ENCODE measurements at regions not wholly inside any gene's neighbourhood (a gene's known extent, or its start where the extent isn't known, plus 50 kb on each side); places are given as distances from the start of the nearest gene placed in this dataset.
A peak's percentile ranks its signal among the peaks of the same experiment; 100 is the strongest.
"Not testable (repeated sequence)": the region's sequence is repeated elsewhere in the genome, so short reads cannot be mapped to it uniquely, and the experiment has no call there.

DNA sequence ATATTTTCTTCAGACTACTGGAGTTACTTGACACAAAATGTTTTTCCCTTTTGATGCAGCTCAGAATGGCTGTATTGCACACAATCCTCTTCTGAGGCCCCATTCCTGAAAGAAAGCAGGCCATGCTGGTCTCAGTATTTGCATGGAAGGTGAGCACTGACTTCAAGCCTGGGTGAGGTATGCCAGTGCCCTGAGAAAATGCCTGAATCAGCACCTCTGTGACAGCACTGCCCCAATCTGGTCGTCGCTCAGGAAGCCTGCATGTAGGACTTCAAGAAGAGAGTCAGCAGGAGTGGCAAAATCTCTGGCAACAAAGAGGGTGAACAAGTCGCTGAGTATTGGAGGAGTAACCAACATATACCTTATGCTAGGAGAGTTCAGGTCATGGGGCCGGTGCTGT lies 425.2 kb upstream of the PIK3R1 start:
- Histone ChIP-seq H3K4me3 (ENCODE audit: low read depth, low read length) (no peak overlapping the region), H3K9me3 (ENCODE audit: control insufficient read depth, insufficient read depth, low read depth, low read length) (no peaks in the 10 kb centered on the region), H3K36me3 (ENCODE audit: control insufficient read depth in 2 of 2, insufficient read depth in 1 of 2, low read length in 2 of 2) (no peaks in the 10 kb centered on the region), H3K4me1 (ENCODE audit: control insufficient read depth, insufficient read depth, low read length) (no peaks in the 10 kb centered on the region), H3K27ac (ENCODE audit: extremely low read depth, low read depth, low read length) (no peak overlapping the region)
- TF ChIP-seq ZNF791 (tag by site-specific recombination; IDR thresholded peaks at IDR 0.05) (no peak), ZNF423 (tag by site-specific recombination; IDR thresholded peaks at IDR 0.05) (no peak), ZNF112 (tag by site-specific recombination; IDR thresholded peaks at IDR 0.05) (no peak), ZNF544 (tag by site-specific recombination; IDR thresholded peaks at IDR 0.05) (no peak), ZEB2 (tag by site-specific recombination; IDR thresholded peaks at IDR 0.05) (no peak), ZNF830 (tag by site-specific recombination; IDR thresholded peaks at IDR 0.05; ENCODE audit: low read depth) (no peak), ZNF146 (tag by site-specific recombination; IDR thresholded peaks at IDR 0.05) (no peak), ZBTB17 (tag by site-specific recombination; IDR thresholded peaks at IDR 0.05) (no peak), ZNF211 (tag by site-specific recombination; IDR thresholded peaks at IDR 0.05; ENCODE audit: low read depth) (no peak), ZNF121 (tag by site-specific recombination; IDR thresholded peaks at IDR 0.05) (no peak), ZNF837 (tag by site-specific recombination; IDR thresholded peaks at IDR 0.05) (no peak), ZBTB7A (tag by site-specific recombination; IDR thresholded peaks at IDR 0.05; ENCODE audit: low read depth) (no peak), ZNF585B (tag by site-specific recombination; IDR thresholded peaks at IDR 0.05) (no peak), GLI4 (tag by site-specific recombination; IDR thresholded peaks at IDR 0.05) (no peak), ZNF354C (tag by site-specific recombination; IDR thresholded peaks at IDR 0.05; ENCODE audit: borderline replicate concordance, low read depth) (no peak), KLF8 (tag by site-specific recombination; IDR thresholded peaks at IDR 0.05) (no peak)
- TF ChIP-seq, protein P1, sequence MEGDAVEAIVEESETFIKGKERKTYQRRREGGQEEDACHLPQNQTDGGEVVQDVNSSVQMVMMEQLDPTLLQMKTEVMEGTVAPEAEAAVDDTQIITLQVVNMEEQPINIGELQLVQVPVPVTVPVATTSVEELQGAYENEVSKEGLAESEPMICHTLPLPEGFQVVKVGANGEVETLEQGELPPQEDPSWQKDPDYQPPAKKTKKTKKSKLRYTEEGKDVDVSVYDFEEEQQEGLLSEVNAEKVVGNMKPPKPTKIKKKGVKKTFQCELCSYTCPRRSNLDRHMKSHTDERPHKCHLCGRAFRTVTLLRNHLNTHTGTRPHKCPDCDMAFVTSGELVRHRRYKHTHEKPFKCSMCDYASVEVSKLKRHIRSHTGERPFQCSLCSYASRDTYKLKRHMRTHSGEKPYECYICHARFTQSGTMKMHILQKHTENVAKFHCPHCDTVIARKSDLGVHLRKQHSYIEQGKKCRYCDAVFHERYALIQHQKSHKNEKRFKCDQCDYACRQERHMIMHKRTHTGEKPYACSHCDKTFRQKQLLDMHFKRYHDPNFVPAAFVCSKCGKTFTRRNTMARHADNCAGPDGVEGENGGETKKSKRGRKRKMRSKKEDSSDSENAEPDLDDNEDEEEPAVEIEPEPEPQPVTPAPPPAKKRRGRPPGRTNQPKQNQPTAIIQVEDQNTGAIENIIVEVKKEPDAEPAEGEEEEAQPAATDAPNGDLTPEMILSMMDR (tag by site-specific recombination; IDR thresholded peaks at IDR 0.05): no peak
- TF ChIP-seq, protein P2, sequence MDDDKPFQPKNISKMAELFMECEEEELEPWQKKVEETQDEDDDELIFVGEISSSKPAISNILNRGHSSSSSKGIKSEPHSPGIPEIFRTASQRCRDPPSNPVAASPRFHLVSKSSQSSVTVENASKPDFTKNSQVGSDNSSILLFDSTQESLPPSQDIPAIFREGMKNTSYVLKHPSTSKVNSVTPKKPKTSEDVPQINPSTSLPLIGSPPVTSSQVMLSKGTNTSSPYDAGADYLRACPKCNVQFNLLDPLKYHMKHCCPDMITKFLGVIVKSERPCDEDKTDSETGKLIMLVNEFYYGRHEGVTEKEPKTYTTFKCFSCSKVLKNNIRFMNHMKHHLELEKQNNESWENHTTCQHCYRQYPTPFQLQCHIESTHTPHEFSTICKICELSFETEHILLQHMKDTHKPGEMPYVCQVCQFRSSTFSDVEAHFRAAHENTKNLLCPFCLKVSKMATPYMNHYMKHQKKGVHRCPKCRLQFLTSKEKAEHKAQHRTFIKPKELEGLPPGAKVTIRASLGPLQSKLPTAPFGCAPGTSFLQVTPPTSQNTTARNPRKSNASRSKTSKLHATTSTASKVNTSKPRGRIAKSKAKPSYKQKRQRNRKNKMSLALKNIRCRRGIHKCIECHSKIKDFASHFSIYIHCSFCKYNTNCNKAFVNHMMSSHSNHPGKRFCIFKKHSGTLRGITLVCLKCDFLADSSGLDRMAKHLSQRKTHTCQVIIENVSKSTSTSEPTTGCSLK (tag by site-specific recombination; IDR thresholded peaks at IDR 0.05): no peak
- TF ChIP-seq, protein P3, sequence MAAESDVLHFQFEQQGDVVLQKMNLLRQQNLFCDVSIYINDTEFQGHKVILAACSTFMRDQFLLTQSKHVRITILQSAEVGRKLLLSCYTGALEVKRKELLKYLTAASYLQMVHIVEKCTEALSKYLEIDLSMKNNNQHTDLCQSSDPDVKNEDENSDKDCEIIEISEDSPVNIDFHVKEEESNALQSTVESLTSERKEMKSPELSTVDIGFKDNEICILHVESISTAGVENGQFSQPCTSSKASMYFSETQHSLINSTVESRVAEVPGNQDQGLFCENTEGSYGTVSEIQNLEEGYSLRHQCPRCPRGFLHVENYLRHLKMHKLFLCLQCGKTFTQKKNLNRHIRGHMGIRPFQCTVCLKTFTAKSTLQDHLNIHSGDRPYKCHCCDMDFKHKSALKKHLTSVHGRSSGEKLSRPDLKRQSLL (tag by site-specific recombination; IDR thresholded peaks at IDR 0.05): no peak
- CTCF ChIA-PET: no interaction called here
- POLR2A ChIA-PET: no interaction called here

DNA sequence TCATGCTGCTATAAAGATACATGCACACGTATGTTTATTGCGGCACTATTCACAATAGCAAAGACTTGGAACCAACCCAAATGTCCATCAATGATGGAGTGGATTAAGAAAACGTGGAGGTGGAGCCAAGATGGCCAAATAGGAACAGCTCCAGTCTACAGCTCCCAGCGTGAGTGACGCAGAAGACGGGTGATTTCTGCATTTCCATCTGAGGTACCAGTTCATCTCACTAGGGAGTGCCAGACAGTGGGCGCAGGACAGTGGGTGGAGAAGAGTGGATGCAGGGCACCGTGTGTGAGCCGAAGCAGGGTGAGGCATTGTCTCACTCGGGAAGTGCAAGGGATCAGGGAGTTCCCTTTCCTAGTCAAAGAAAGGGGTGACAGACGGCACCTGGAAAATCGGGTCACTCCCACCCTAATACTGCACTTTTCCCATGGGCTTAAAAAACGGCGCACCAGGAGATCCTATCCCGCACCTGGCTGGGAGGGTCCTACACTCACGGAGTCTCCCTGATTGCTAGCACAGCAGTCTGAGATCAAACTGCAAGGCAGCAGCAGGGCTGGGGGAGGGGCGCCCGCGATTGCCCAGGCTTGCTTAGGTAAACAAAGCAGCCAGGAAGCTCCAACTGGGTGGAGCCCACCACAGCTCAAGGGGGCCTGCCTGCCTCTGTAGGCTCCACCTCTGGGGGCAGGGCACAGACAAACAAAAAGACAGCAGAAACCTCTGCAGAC lies 435.5 kb upstream of the PIK3R1 start:
- CTCF ChIA-PET; POLR2A ChIA-PET; H3K4me3 ChIP-seq (ENCODE audit: low read depth, low read length); H3K36me3 ChIP-seq (ENCODE audit: control insufficient read depth in 2 of 2, insufficient read depth in 1 of 2, low read length in 2 of 2); H3K4me1 ChIP-seq (ENCODE audit: control insufficient read depth, insufficient read depth, low read length); H3K9me3 ChIP-seq (ENCODE audit: control insufficient read depth, insufficient read depth, low read depth, low read length): not testable (repeated sequence)
- peak overlapping the region; percentile 49; the same call in 1 of the 2 replicates for H3K27ac ChIP-seq (ENCODE audit: extremely low read depth, low read depth, low read length)
- TF ChIP-seq ZNF600 (tag by site-specific recombination; IDR thresholded peaks at IDR 0.05): peak; percentile 58; the same call in 1 of the 2 replicates
- TF ChIP-seq KLF17 (tag by site-specific recombination; IDR thresholded peaks at IDR 0.05): peak; percentile 66; the same call in 1 of the 2 replicates
- TF ChIP-seq WT1 (tag by site-specific recombination; IDR thresholded peaks at IDR 0.05): peak; percentile 35; the same call in 1 of the 2 replicates
- TF ChIP-seq EGR2 (tag by site-specific recombination; IDR thresholded peaks at IDR 0.05; ENCODE audit: low read depth): peak; percentile 84
- TF ChIP-seq, protein P4, sequence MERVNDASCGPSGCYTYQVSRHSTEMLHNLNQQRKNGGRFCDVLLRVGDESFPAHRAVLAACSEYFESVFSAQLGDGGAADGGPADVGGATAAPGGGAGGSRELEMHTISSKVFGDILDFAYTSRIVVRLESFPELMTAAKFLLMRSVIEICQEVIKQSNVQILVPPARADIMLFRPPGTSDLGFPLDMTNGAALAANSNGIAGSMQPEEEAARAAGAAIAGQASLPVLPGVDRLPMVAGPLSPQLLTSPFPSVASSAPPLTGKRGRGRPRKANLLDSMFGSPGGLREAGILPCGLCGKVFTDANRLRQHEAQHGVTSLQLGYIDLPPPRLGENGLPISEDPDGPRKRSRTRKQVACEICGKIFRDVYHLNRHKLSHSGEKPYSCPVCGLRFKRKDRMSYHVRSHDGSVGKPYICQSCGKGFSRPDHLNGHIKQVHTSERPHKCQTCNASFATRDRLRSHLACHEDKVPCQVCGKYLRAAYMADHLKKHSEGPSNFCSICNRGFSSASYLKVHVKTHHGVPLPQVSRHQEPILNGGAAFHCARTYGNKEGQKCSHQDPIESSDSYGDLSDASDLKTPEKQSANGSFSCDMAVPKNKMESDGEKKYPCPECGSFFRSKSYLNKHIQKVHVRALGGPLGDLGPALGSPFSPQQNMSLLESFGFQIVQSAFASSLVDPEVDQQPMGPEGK (tag by site-specific recombination; IDR thresholded peaks at IDR 0.05): 0 out of 2 replicates have a peak, but pooled peaks have one; percentile 42
- peak; percentile 72 for TF ChIP-seq ZBTB17 (tag by site-specific recombination; IDR thresholded peaks at IDR 0.05)
- peak; percentile 51; the same call in 1 of the 2 replicates for TF ChIP-seq YY2 (tag by site-specific recombination; IDR thresholded peaks at IDR 0.05)
- peak; percentile 92 for TF ChIP-seq ZFHX2 (tag by site-specific recombination; conservative IDR thresholded peaks at IDR 0.05)
- peak; percentile 54; the same call in 1 of the 2 replicates for TF ChIP-seq ZEB2 (tag by site-specific recombination; IDR thresholded peaks at IDR 0.05)
- peak; percentile 23; the same call in 1 of the 2 replicates for TF ChIP-seq OSR2 (tag by site-specific recombination; IDR thresholded peaks at IDR 0.05)
- TF ChIP-seq KLF1 (tag by site-specific recombination; IDR thresholded peaks at IDR 0.05): peak; percentile 74

Measured in HEK293 (cell line).